Muscle of leg (tissue), 3 donors: ENCODE measurements at regions not wholly inside any gene's neighbourhood (a gene's known extent, or its start where the extent isn't known, plus 50 kb on each side); places are given as distances from the start of the nearest gene placed in this dataset.

ENCODE experiments used
- DNase-seq: peaks from one replicate; pipeline ENCODE4 v3.0.0; 2013
- H3K27ac ChIP-seq: one replicate; pipeline ENCODE4 v1.5.1; 2013; ENCODE audit warnings: mild to moderate bottlenecking, low read length, control low read depth
- H3K27me3 ChIP-seq: one replicate; pipeline ENCODE4 v1.6.1; 2013; ENCODE audit warnings: low read length; ENCODE audit not compliant: control insufficient read depth, insufficient read depth
- H3K36me3 ChIP-seq: one replicate; pipeline ENCODE4 v1.6.1; 2013; ENCODE audit warnings: low read length; ENCODE audit not compliant: control insufficient read depth, insufficient read depth
- H3K4me1 ChIP-seq: one replicate; pipeline ENCODE4 v1.6.1; 2013; ENCODE audit warnings: low read length; ENCODE audit not compliant: control insufficient read depth, insufficient read depth
- H3K4me3 ChIP-seq: one replicate; pipeline ENCODE4 v1.5.1; 2013; ENCODE audit warnings: low read length, control low read depth
- H3K9me3 ChIP-seq: replicated peaks from 2 replicates; pipeline ENCODE4 v1.6.1; 2013; ENCODE audit warnings: low read depth, low read length; ENCODE audit not compliant: control insufficient read depth
- WGBS: methylation state at CpG from one replicate; pipeline ENCODE4 v1.1.5; 2013; ENCODE audit warnings: missing lambda C conversion rate; ENCODE audit not compliant: insufficient coverage; 5-methylcytosine and 5-hydroxymethylcytosine counted together

- DNase-seq, result no peak
- Histone ChIP-seq H3K36me3 (no peaks in the 10 kb centered on the region), H3K9me3 (no peaks in the 10 kb centered on the region), H3K27me3 (peaks cover 20% of the 10 kb centered on the region), H3K27ac (no peak overlapping the region), H3K4me3 (no peak overlapping the region), H3K4me1 (peaks cover 5% of the 10 kb centered on the region)
- 78% methylated on average over 17 of the region's 20 CpGs for WGBS
These were observed 624.5 kb downstream of the TBC1D22A start for GRCh38 chr22:47386812-47387510.

GRCh38 chr22:47384977-47385376 lies 622.5 kb downstream of the TBC1D22A start:
- DNase-seq, result no peak
- no peak overlapping the region for H3K4me3 ChIP-seq
- no peaks in the 10 kb centered on the region for H3K9me3 ChIP-seq
- no peaks in the 10 kb centered on the region for H3K36me3 ChIP-seq
- H3K4me1 ChIP-seq, result peaks cover 5% of the 10 kb centered on the region
- no peak overlapping the region for H3K27ac ChIP-seq
- peaks cover 17% of the 10 kb centered on the region for H3K27me3 ChIP-seq
- 90% methylated on average over 2 of the region's 8 CpGs for WGBS

GRCh38 chr22:47382164-47382890 lies 619.9 kb downstream of the TBC1D22A start:
- H3K27me3 ChIP-seq, result peaks cover 13% of the 10 kb centered on the region
- H3K4me3 ChIP-seq, result no peak overlapping the region
- H3K27ac ChIP-seq, result no peak overlapping the region
- no peak for DNase-seq
- WGBS, result 82% methylated on average over 7 of the region's 7 CpGs
- no peaks in the 10 kb centered on the region for H3K36me3 ChIP-seq
- no peaks in the 10 kb centered on the region for H3K4me1 ChIP-seq
- no peaks in the 10 kb centered on the region for H3K9me3 ChIP-seq

GRCh38 chr22:47381240-47381639 lies 618.8 kb downstream of the TBC1D22A start:
- Histone ChIP-seq H3K27me3 (peaks cover 12% of the 10 kb centered on the region), H3K9me3 (no peaks in the 10 kb centered on the region), H3K4me3 (no peak overlapping the region), H3K36me3 (no peaks in the 10 kb centered on the region), H3K27ac (no peak overlapping the region), H3K4me1 (no peaks in the 10 kb centered on the region)
- 91% methylated on average over 8 of the region's 14 CpGs for WGBS
- no peak for DNase-seq

GRCh38 chr22:47380692-47381091 lies 618.2 kb downstream of the TBC1D22A start:
- H3K9me3 ChIP-seq, result no peaks in the 10 kb centered on the region
- no peaks in the 10 kb centered on the region for H3K4me1 ChIP-seq
- peaks cover 12% of the 10 kb centered on the region for H3K27me3 ChIP-seq
- no peak for DNase-seq
- H3K27ac ChIP-seq, result no peak overlapping the region
- no peaks in the 10 kb centered on the region for H3K36me3 ChIP-seq
- no peak overlapping the region for H3K4me3 ChIP-seq
- 71% methylated on average over 2 of the region's 5 CpGs for WGBS

- no peak overlapping the region for H3K27ac ChIP-seq
- H3K36me3 ChIP-seq, result no peaks in the 10 kb centered on the region
- peaks cover 8% of the 10 kb centered on the region for H3K27me3 ChIP-seq
- WGBS, result 83% methylated on average over 8 of the region's 37 CpGs
- no peak overlapping the region for H3K4me3 ChIP-seq
- no peaks in the 10 kb centered on the region for H3K9me3 ChIP-seq
- no peaks in the 10 kb centered on the region for H3K4me1 ChIP-seq
- DNase-seq, result no peak
These were observed 616.6 kb downstream of the TBC1D22A start for GRCh38 chr22:47379037-47379436.

- 61% methylated on average over 3 of the region's 5 CpGs for WGBS
- no peaks in the 10 kb centered on the region for H3K36me3 ChIP-seq
- DNase-seq, result no peak
- H3K9me3 ChIP-seq, result no peaks in the 10 kb centered on the region
- H3K27ac ChIP-seq, result no peak overlapping the region
- H3K27me3 ChIP-seq, result peaks cover 8% of the 10 kb centered on the region
- no peaks in the 10 kb centered on the region for H3K4me1 ChIP-seq
- H3K4me3 ChIP-seq, result no peak overlapping the region
These were observed 615.6 kb downstream of the TBC1D22A start for GRCh38 chr22:47377926-47378560.

GRCh38 chr22:47376901-47377505 lies 614.6 kb downstream of the TBC1D22A start:
- Histone ChIP-seq H3K27me3 (peaks cover 5% of the 10 kb centered on the region), H3K4me1 (no peaks in the 10 kb centered on the region), H3K4me3 (no peak overlapping the region), H3K27ac (no peak overlapping the region), H3K36me3 (no peaks in the 10 kb centered on the region), H3K9me3 (no peaks in the 10 kb centered on the region)
- 82% methylated on average over 3 of the region's 11 CpGs for WGBS
- DNase-seq, result no peak

GRCh38 chr22:47376322-47376700 lies 613.9 kb downstream of the TBC1D22A start:
- Histone ChIP-seq H3K27ac (no peak overlapping the region), H3K27me3 (peaks cover 5% of the 10 kb centered on the region)
- 65% methylated on average over 2 of the region's 7 CpGs for WGBS

More at GRCh38 chr22:47376322-47376700, 613.9 kb downstream of the TBC1D22A start:
- no peak for DNase-seq
- no peaks in the 10 kb centered on the region for H3K9me3 ChIP-seq
- H3K36me3 ChIP-seq, result no peaks in the 10 kb centered on the region
- H3K4me1 ChIP-seq, result no peaks in the 10 kb centered on the region
- H3K4me3 ChIP-seq, result no peak overlapping the region
